GM23338 (cell line): ENCODE measurements at regions not wholly inside any gene's neighbourhood (a gene's known extent, or its start where the extent isn't known, plus 50 kb on each side); places are given as distances from the start of the nearest gene placed in this dataset.

ENCODE experiments used
- ATAC-seq: fragments of 200-7000 bp; cut with Tn5 transposase; 3 replicates; pipeline ENCODE4 v1.9.1; 2020
- DNase-seq: peaks from one replicate; pipeline ENCODE4 v3.0.0-alpha.2; 2015; ENCODE audit warnings: low spot score
- H2AFZ ChIP-seq: fragments of 200-600 bp; sonication (generic); 2 replicates; pipeline ENCODE4 v1.8.0; 2016; ENCODE audit warnings: antibody characterized with exemption, mild to moderate bottlenecking, moderate library complexity
- H3F3A ChIP-seq: fragments of 200-600 bp; sonication (generic); replicated peaks from 2 replicates; pipeline ENCODE4 v1.8.0; 2017; ENCODE audit warnings: antibody characterized with exemption, mixed run types, low read depth
- H3K27ac ChIP-seq: fragments of 200-600 bp; sonication (generic); 2 replicates; pipeline ENCODE4 v1.6.1; 2016; ENCODE audit warnings: low read depth
- H3K27me3 ChIP-seq: fragments of 200-600 bp; sonication (generic); 2 replicates; pipeline ENCODE4 v1.8.0; 2016; ENCODE audit warnings: mild to moderate bottlenecking, mixed run types, moderate library complexity; ENCODE audit not compliant: insufficient read depth
- H3K36me3 ChIP-seq: fragments of 200-600 bp; sonication (generic); 2 replicates; pipeline ENCODE4 v1.8.0; 2016; ENCODE audit warnings: mild to moderate bottlenecking; ENCODE audit not compliant: insufficient read depth
- H3K4me1 ChIP-seq: fragments of 200-600 bp; sonication (generic); 2 replicates; pipeline ENCODE4 v1.8.0; 2016; ENCODE audit warnings: mild to moderate bottlenecking, moderate library complexity; ENCODE audit not compliant: insufficient read depth
- H3K4me2 ChIP-seq: fragments of 200-600 bp; sonication (generic); 2 replicates; pipeline ENCODE4 v1.7.1; 2017; ENCODE audit warnings: mixed run types
- H3K4me3 ChIP-seq: fragments of 200-600 bp; sonication (generic); 2 replicates; pipeline ENCODE4 v1.6.1; 2016; ENCODE audit warnings: mixed run types
- H3K79me2 ChIP-seq: fragments of 200-600 bp; sonication (generic); replicated peaks from 2 replicates; pipeline ENCODE4 v1.8.0; 2017; ENCODE audit warnings: mild to moderate bottlenecking; ENCODE audit not compliant: insufficient read depth
- H3K9me2 ChIP-seq: fragments of 200-600 bp; sonication (generic); 2 replicates; pipeline ENCODE4 v1.8.0; 2017; ENCODE audit not compliant: insufficient read depth
- H4K20me1 ChIP-seq: fragments of 200-600 bp; sonication (generic); replicated peaks from 2 replicates; pipeline ENCODE4 v1.8.0; 2017; ENCODE audit warnings: mild to moderate bottlenecking; ENCODE audit not compliant: insufficient read depth
- H3K27ac Mint-ChIP-seq: 2 replicates; pipeline ENCODE4 v1.8.0; 2020; ENCODE audit warnings: inconsistent platforms, mild to moderate bottlenecking, moderate library complexity, mixed read lengths
- H3K27me3 Mint-ChIP-seq: 3 replicates; pipeline ENCODE4 v1.8.0; 2022; ENCODE audit warnings: low read depth, mild to moderate bottlenecking, moderate library complexity, mixed read lengths, inconsistent platforms; ENCODE audit not compliant: insufficient read depth, poor library complexity
- H3K36me3 Mint-ChIP-seq: 3 replicates; pipeline ENCODE4 v1.8.0; 2021; ENCODE audit warnings: low read depth, mild to moderate bottlenecking, inconsistent platforms, moderate library complexity, mixed read lengths
- H3K4me1 Mint-ChIP-seq: 3 replicates; pipeline ENCODE4 v1.8.0; 2020; ENCODE audit warnings: mild to moderate bottlenecking, inconsistent platforms, mixed read lengths
- H3K4me3 Mint-ChIP-seq: 3 replicates; pipeline ENCODE4 v1.8.0; 2021; ENCODE audit warnings: moderate library complexity, mild to moderate bottlenecking, inconsistent platforms, mixed read lengths
- H3K9me3 Mint-ChIP-seq: 3 replicates; pipeline ENCODE4 v1.8.0; 2020; ENCODE audit warnings: moderate library complexity, mild to moderate bottlenecking, inconsistent platforms, mixed read lengths
- CTCF ChIP-seq, 2 experiments: fragments of 200-600 bp in 1 of 2; sonication (generic) in 1 of 2; conservative IDR thresholded peaks; 2 replicates each; pipeline versions ENCODE4 v1.5.1 to v1.6.1; 2016 to 2017; ENCODE audit warnings: antibody characterized with exemption in 2 of 2, low read depth in 2 of 2, mild to moderate bottlenecking in 2 of 2, moderate library complexity in 1 of 2
- EZH2phosphoT487 ChIP-seq: fragments of 200-600 bp; sonication (generic); IDR thresholded peaks from one replicate; pipeline ENCODE4 v1.8.1; 2018; ENCODE audit warnings: antibody characterized with exemption; ENCODE audit not compliant: unreplicated experiment
- POLR2AphosphoS5 ChIP-seq: IDR thresholded peaks from 2 replicates; pipeline ENCODE4 v1.6.1; 2016; ENCODE audit warnings: antibody characterized with exemption, low read depth
- REST ChIP-seq: IDR thresholded peaks from one replicate; pipeline ENCODE4 v1.6.1; 2018; ENCODE audit warnings: antibody characterized with exemption; ENCODE audit not compliant: unreplicated experiment
- ZNF114 ChIP-seq: fragments of 250-450 bp; sonication (Bioruptor Pico); IDR thresholded peaks from 2 replicates; pipeline ENCODE4 v1.5.0; 2020; ENCODE audit warnings: mild to moderate bottlenecking, moderate library complexity
- ZNF331 ChIP-seq: fragments of 250-450 bp; sonication (Bioruptor Pico); IDR thresholded peaks from 2 replicates; pipeline ENCODE4 v1.5.0; 2020; ENCODE audit warnings: low read depth, mild to moderate bottlenecking, moderate library complexity
- ZNF462 ChIP-seq: fragments of 250-450 bp; sonication (Bioruptor Pico); IDR thresholded peaks from 2 replicates; pipeline ENCODE4 v1.5.0; 2020; ENCODE audit warnings: mild to moderate bottlenecking, moderate library complexity

DNA sequence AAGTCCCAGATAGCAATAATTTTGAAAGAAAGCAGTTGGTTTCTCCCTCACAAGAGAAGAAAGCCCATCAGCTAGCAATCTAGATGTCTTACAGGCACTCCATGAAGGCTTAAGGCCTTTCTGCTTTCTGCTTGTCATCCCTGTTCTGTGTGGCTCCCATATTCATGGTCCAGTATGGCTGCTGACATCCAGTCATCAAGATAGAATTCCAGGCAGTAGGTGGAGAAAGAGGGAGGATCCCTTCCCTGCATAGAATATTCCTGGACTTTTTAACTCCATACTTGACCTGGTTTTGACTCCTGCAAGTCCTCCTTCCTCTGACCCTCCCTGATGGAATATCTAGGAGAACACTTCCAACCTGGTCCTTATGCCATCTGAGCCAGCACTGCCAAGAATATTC is 389.9 kb upstream of the AKR1E2 start (continued):
- TF ChIP-seq ZNF462 (CRISPR knock-in tag) (no peak), POLR2AphosphoS5 (no peak)

DNA sequence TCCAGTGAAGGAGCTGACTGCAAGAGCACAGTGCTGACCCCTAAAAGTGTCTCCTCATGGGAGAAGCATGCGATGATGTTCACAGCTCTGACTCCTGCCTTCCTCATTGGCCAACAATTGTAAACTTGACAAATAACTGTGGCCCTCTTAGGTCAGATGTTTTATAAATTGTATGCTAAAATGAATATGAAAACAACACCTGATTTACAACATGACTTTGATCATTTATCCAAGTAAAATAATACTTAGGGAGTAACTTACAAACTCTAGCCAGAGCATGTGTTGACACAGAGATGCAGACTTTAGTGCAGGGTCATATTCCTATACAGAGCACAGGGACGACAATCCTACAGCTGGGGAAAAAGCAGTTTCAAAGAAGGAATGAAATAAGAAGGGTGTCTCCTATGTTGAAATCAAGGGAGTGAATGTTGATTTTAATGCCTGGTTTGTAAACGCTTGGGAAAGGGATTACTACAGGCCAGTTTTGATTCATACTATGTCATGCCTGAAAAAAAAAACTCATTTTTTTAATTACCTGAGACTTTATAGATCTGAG is 391.4 kb upstream of the AKR1E2 start:
- H3K4me1 Mint-ChIP-seq: no peaks in the 10 kb centered on the region
- Histone ChIP-seq H3K9me2 (no peaks in the 10 kb centered on the region), H3K4me3 (no peak overlapping the region), H2AFZ (no peak overlapping the region), H3K4me1 (no peaks in the 10 kb centered on the region), H4K20me1 (no peaks in the 10 kb centered on the region), H3K27me3 (no peaks in the 10 kb centered on the region), H3K79me2 (no peaks in the 10 kb centered on the region), H3K27ac (no peak overlapping the region), H3K4me2 (no peak overlapping the region), H3K36me3 (no peaks in the 10 kb centered on the region), H3F3A (no peaks in the 10 kb centered on the region)
- H3K9me3 Mint-ChIP-seq: no peaks in the 10 kb centered on the region
- H3K4me3 Mint-ChIP-seq: no peak overlapping the region
- peaks cover 6% of the 10 kb centered on the region for H3K27me3 Mint-ChIP-seq
- ATAC-seq (no peak), DNase-seq (no peak)
- H3K36me3 Mint-ChIP-seq: no peaks in the 10 kb centered on the region
- no peak overlapping the region for H3K27ac Mint-ChIP-seq
- no peak for TF ChIP-seq EZH2phosphoT487
- TF ChIP-seq ZNF331: no peak
- no peak for TF ChIP-seq CTCF (conservative IDR thresholded peaks at IDR 0.05; ENCODE audit: low read depth in 2 of 2)
- TF ChIP-seq ZNF114: no peak
- no peak for TF ChIP-seq REST
